ENCODE measurements at regions not wholly inside any gene's neighbourhood (a gene's known extent, or its start where the extent isn't known, plus 50 kb on each side); places are given as distances from the start of the nearest gene placed in this dataset.

DNA sequence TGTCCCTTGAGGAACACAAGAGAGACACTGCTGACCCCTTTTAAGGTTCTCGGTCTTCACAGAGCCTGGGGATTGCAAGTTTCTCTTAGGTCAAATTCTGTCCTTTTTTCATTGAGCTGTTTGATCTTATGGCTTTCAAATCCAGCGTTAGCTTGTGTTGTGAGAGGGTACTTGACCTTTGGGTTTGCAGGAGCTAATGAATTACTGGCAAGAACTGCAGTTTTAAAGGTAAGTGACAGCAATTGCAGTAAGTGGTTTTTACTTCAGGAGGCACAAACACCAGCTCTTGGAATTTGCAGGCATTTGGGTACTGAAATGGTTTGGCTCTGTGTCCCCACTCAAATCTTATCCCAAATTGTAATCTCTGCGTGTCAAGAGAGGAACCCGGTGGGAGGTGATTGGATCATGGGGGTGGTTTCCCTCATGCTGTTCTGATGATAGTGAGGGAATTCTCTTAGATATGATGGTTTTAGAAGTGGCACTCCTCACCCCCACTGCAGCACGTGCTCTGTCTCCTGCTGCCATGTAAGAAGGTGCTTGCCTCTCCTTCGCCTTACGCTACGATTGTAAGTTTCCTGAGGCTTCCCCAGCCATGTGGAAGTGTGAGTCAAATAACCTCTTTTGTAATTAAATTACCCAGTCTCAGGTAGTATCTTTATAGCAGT, 134.5 kb upstream of the LYPLAL1 start:
- Histone ChIP-seq H3K27me3 (ENCODE audit: control insufficient read depth in 2 of 2, insufficient read depth in 2 of 2, low read length in 2 of 2) (no peaks in the 10 kb centered on the region), H2AFZ (ENCODE audit: insufficient read depth, low read depth, low read length, poor library complexity, severe bottlenecking) (no peak overlapping the region), H3K36me3 (replicated peaks in 1 of 2; ENCODE audit: control insufficient read depth in 1 of 2, insufficient read depth in 2 of 2, low read length in 2 of 2) (no peaks in the 10 kb centered on the region), H3K4me1 (ENCODE audit: control insufficient read depth in 1 of 2, insufficient read depth in 2 of 2, low read length in 2 of 2) (no peaks in the 10 kb centered on the region), H3K79me2 (ENCODE audit: insufficient read depth, low read length) (no peaks in the 10 kb centered on the region), H4K20me1 (ENCODE audit: insufficient read depth, low read length) (no peaks in the 10 kb centered on the region), H3K4me3 (replicated peaks in 1 of 3; ENCODE audit: low read depth in 2 of 3, low read length in 3 of 3) (no peak overlapping the region), H3K27ac (ENCODE audit: low read depth in 1 of 2, low read length in 2 of 2) (no peak overlapping the region), H3K9me3 (replicated peaks in 1 of 2; ENCODE audit: control insufficient read depth in 1 of 2, insufficient read depth in 1 of 2, low read length in 2 of 2) (peaks cover 0 to 3% of the 10 kb centered on the region in 2 donors), H3K4me2 (replicated peaks; ENCODE audit: extremely low read depth, low read length, poor library complexity, severe bottlenecking) (no peak overlapping the region), H3K9ac (ENCODE audit: insufficient read depth, low read length, poor library complexity, severe bottlenecking) (no peak overlapping the region)
- intact Hi-C loops (cut with micrococcal nuclease) = no loop called here
- no peak overlapping the region for H3K27ac Mint-ChIP-seq
- no peaks in the 10 kb centered on the region for H3K36me3 Mint-ChIP-seq
- TF ChIP-seq, protein P1, sequence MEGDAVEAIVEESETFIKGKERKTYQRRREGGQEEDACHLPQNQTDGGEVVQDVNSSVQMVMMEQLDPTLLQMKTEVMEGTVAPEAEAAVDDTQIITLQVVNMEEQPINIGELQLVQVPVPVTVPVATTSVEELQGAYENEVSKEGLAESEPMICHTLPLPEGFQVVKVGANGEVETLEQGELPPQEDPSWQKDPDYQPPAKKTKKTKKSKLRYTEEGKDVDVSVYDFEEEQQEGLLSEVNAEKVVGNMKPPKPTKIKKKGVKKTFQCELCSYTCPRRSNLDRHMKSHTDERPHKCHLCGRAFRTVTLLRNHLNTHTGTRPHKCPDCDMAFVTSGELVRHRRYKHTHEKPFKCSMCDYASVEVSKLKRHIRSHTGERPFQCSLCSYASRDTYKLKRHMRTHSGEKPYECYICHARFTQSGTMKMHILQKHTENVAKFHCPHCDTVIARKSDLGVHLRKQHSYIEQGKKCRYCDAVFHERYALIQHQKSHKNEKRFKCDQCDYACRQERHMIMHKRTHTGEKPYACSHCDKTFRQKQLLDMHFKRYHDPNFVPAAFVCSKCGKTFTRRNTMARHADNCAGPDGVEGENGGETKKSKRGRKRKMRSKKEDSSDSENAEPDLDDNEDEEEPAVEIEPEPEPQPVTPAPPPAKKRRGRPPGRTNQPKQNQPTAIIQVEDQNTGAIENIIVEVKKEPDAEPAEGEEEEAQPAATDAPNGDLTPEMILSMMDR (IDR thresholded peaks at IDR 0.05) = no peak
- no peaks in the 10 kb centered on the region for H3K4me1 Mint-ChIP-seq
- no peak overlapping the region for H3K4me3 Mint-ChIP-seq
- H3K9me3 Mint-ChIP-seq = peaks cover 0 to 9% (median 4%) of the 10 kb centered on the region in 7 donors
- H3K27me3 Mint-ChIP-seq (ENCODE audit: low read depth in 3 of 3) = peaks cover 0 to 1% (median 0%) of the 10 kb centered on the region in 3 donors
- WGBS (ENCODE audit: insufficient coverage) = 75% methylated on average over 4 of the region's 8 CpGs
- no peak for DNase-seq

DNA sequence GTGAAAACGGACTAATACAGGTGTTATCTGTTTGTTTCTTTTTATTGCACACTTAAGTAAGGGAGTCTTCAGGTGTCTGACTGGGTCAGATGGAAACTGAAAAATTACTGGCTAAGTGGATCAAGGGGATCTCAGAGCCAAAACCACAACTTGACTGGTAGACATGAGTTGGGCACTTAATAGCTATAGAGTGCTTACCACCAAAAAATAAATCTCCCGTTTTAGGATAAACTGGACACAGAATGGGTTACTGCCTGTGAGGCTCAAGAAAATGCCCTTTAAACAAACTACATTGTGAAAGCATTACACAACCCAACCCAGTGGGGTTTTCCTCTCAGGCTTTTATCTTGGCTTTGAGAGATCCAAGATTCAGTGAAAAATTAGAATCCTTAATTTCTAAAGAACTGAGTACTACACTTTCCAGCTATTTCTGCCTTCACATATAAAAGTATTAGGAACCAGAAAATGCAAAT, 134.0 kb upstream of the LYPLAL1 start:
- Mint-ChIP-seq H3K9me3 (peaks cover 0 to 9% (median 4%) of the 10 kb centered on the region in 7 donors), H3K36me3 (no peaks in the 10 kb centered on the region), H3K4me1 (no peaks in the 10 kb centered on the region), H3K27ac (no peak overlapping the region), H3K27me3 (ENCODE audit: low read depth in 3 of 3) (no peaks in the 10 kb centered on the region), H3K4me3 (no peak overlapping the region)
- Histone ChIP-seq H3K36me3 (replicated peaks in 1 of 2; ENCODE audit: control insufficient read depth in 1 of 2, insufficient read depth in 2 of 2, low read length in 2 of 2) (no peaks in the 10 kb centered on the region), H3K27ac (ENCODE audit: low read depth in 1 of 2, low read length in 2 of 2) (no peak overlapping the region), H3K79me2 (ENCODE audit: insufficient read depth, low read length) (no peaks in the 10 kb centered on the region), H4K20me1 (ENCODE audit: insufficient read depth, low read length) (no peaks in the 10 kb centered on the region), H3K9ac (ENCODE audit: insufficient read depth, low read length, poor library complexity, severe bottlenecking) (no peak overlapping the region), H3K27me3 (ENCODE audit: control insufficient read depth in 2 of 2, insufficient read depth in 2 of 2, low read length in 2 of 2) (no peaks in the 10 kb centered on the region), H2AFZ (ENCODE audit: insufficient read depth, low read depth, low read length, poor library complexity, severe bottlenecking) (no peak overlapping the region), H3K9me3 (replicated peaks in 1 of 2; ENCODE audit: control insufficient read depth in 1 of 2, insufficient read depth in 1 of 2, low read length in 2 of 2) (peaks cover 0 to 3% of the 10 kb centered on the region in 2 donors), H3K4me2 (replicated peaks; ENCODE audit: extremely low read depth, low read length, poor library complexity, severe bottlenecking) (no peak overlapping the region), H3K4me1 (ENCODE audit: control insufficient read depth in 1 of 2, insufficient read depth in 2 of 2, low read length in 2 of 2) (no peaks in the 10 kb centered on the region), H3K4me3 (replicated peaks in 1 of 3; ENCODE audit: low read depth in 2 of 3, low read length in 3 of 3) (no peak overlapping the region)
- DNase-seq = no peak
- TF ChIP-seq, protein P1 (IDR thresholded peaks at IDR 0.05) = no peak
- WGBS (ENCODE audit: insufficient coverage) = 100% methylated on average over 1 of the region's 2 CpGs
- intact Hi-C loops (cut with micrococcal nuclease) = no loop called here
